Choroid plexus epithelial cell (primary cell): ENCODE measurements at regions not wholly inside any gene's neighbourhood (a gene's known extent, or its start where the extent isn't known, plus 50 kb on each side); places are given as distances from the start of the nearest gene placed in this dataset.

ENCODE experiments used
- DNase-seq: peaks from one replicate; pipeline ENCODE4 v3.0.0-alpha.2; 2010; ENCODE audit warnings: low read depth
- H3K4me3 ChIP-seq: 2 replicates; pipeline ENCODE4 v1.5.1; 2011; ENCODE audit warnings: low read depth, mild to moderate bottlenecking, control low read depth, low read length, moderate library complexity
- TF ChIP-seq, protein P1 (sequence below): conservative IDR thresholded peaks from 2 replicates; pipeline ENCODE4 v1.5.1; 2011; ENCODE audit warnings: low read depth, mild to moderate bottlenecking, control low read depth, inconsistent platforms, low read length, moderate library complexity

GRCh38 chr2:122478771-122479170 lies 723.3 kb downstream of the TSN start:
- no peak for DNase-seq
- TF ChIP-seq, protein P1, sequence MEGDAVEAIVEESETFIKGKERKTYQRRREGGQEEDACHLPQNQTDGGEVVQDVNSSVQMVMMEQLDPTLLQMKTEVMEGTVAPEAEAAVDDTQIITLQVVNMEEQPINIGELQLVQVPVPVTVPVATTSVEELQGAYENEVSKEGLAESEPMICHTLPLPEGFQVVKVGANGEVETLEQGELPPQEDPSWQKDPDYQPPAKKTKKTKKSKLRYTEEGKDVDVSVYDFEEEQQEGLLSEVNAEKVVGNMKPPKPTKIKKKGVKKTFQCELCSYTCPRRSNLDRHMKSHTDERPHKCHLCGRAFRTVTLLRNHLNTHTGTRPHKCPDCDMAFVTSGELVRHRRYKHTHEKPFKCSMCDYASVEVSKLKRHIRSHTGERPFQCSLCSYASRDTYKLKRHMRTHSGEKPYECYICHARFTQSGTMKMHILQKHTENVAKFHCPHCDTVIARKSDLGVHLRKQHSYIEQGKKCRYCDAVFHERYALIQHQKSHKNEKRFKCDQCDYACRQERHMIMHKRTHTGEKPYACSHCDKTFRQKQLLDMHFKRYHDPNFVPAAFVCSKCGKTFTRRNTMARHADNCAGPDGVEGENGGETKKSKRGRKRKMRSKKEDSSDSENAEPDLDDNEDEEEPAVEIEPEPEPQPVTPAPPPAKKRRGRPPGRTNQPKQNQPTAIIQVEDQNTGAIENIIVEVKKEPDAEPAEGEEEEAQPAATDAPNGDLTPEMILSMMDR, result no peak
- H3K4me3 ChIP-seq, result no peak overlapping the region

- no peak for DNase-seq
- TF ChIP-seq, protein P1, result no peak
- H3K4me3 ChIP-seq, result no peak overlapping the region
Observed at GRCh38 chr2:122480501-122481243, 725.2 kb downstream of the TSN start.

GRCh38 chr2:122481244-122481622 lies 725.8 kb downstream of the TSN start:
- DNase-seq, result no peak
- TF ChIP-seq, protein P1, result no peak
- H3K4me3 ChIP-seq, result no peak overlapping the region

DNA sequence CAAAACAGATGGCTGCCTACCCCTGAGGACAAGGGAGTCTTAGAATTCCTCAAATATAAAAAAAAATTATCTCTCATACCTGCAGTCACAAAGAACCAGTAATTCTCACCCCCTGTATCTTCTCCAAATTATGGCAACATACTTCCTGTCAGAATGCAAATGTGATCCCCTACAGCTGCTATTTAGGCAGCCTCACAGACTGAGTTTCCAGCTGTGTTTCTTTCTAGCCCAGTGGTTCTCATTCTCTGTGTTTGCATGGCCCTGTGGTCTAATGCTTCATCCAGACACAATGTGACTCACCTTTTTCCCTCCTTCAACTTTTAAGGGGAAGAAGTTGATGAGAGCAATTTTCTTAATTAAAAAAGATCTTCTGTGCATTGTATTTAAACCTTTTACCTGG lies 726.3 kb downstream of the TSN start:
- DNase-seq, result no peak
- no peak overlapping the region for H3K4me3 ChIP-seq
- TF ChIP-seq, protein P1, result no peak

- TF ChIP-seq, protein P1, result no peak
- H3K4me3 ChIP-seq, result no peak overlapping the region
- no peak for DNase-seq
Observed at GRCh38 chr2:122486086-122486485, 730.6 kb downstream of the TSN start.

- DNase-seq, result no peak
- H3K4me3 ChIP-seq, result no peak overlapping the region
- TF ChIP-seq, protein P1, result no peak
Observed at GRCh38 chr2:122486705-122487415, 731.4 kb downstream of the TSN start.
